Testis (tissue), 2 donors: ENCODE measurements at regions not wholly inside any gene's neighbourhood (a gene's known extent, or its start where the extent isn't known, plus 50 kb on each side); places are given as distances from the start of the nearest gene placed in this dataset.

Source experiments
- DNase-seq: peaks from one replicate; pipeline ENCODE4 v3.0.0-alpha.2; 2019
- H3K27ac ChIP-seq, 2 donors: fragments of 200-600 bp; sonication (generic); one replicate each; pipeline ENCODE4 v1.5.1; 2019
- H3K27me3 ChIP-seq: fragments of 200-600 bp; sonication (generic); one replicate; pipeline ENCODE4 v1.5.1; 2019
- H3K36me3 ChIP-seq: fragments of 200-600 bp; sonication (generic); one replicate; pipeline ENCODE4 v1.5.1; 2017; ENCODE audit warnings: low read depth; ENCODE audit errors: missing control alignments
- H3K4me1 ChIP-seq: fragments of 200-600 bp; sonication (generic); one replicate; pipeline ENCODE4 v1.5.1; 2019
- H3K4me3 ChIP-seq, 2 donors: fragments of 200-600 bp; sonication (generic); one replicate each; pipeline ENCODE4 v1.5.1; 2017 to 2019
- H3K9me3 ChIP-seq: fragments of 200-600 bp; sonication (generic); one replicate; pipeline ENCODE4 v1.5.1; 2017
- POLR2A ChIP-seq: fragments of 450-650 bp; IDR thresholded peaks from one replicate; pipeline ENCODE4 v1.6.1; 2017; ENCODE audit warnings: antibody characterized with exemption, mild to moderate bottlenecking, moderate library complexity
- WGBS, 2 donors: methylation state at CpG; one replicate each; pipeline ENCODE4 v1.1.5; 2018; 5-methylcytosine and 5-hydroxymethylcytosine counted together
- intact Hi-C: fragments of 100-400 bp; cut with DNase I; formaldehyde crosslinking; loops from one replicate; pipeline ENCODE4 v1.15.1; 2023; ENCODE audit warnings: low total_unique reads
- TF ChIP-seq, protein P1 (sequence below), 3 experiments: fragments of 450-650 bp in 2 of 3; fragments of 200-600 bp in 1 of 3; sonication (generic) in 1 of 3; IDR thresholded peaks; one replicate each; pipeline ENCODE4 v1.5.1; 2016 to 2019; ENCODE audit warnings: antibody characterized with exemption in 3 of 3, mild to moderate bottlenecking in 2 of 3, moderate library complexity in 1 of 3

DNA sequence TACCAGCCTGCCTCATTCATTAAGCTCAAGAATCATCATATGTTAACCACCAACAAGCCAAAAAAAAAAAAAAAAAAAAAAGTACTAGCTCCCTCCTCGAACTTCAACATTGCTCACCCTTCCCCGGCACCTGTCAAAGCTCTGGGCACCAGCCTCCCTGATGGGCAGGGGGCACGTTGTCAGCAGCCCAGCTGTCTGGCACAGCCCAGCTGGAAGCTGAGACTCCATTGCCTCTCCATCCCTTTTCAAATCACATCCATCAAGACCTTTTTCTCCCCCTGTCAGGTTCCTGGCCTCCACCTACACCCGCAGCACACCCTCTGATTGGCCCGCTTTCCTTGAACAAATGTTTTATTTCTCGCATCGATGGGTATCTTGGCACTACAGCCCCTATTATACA is 913.3 kb upstream of the AUTS2 start:
- no peaks in the 10 kb centered on the region for H3K4me1 ChIP-seq
- intact Hi-C loops: no loop called here
- H3K9me3 ChIP-seq: no peaks in the 10 kb centered on the region
- no peaks in the 10 kb centered on the region for H3K27me3 ChIP-seq
- no peaks in the 10 kb centered on the region for H3K36me3 ChIP-seq
- H3K27ac ChIP-seq: no peak overlapping the region
- no peak for DNase-seq
- 92 to 94% methylated on average over 7 of the region's 7 CpGs for WGBS, 2 donors
- H3K4me3 ChIP-seq: no peak overlapping the region
- TF ChIP-seq, protein P1, sequence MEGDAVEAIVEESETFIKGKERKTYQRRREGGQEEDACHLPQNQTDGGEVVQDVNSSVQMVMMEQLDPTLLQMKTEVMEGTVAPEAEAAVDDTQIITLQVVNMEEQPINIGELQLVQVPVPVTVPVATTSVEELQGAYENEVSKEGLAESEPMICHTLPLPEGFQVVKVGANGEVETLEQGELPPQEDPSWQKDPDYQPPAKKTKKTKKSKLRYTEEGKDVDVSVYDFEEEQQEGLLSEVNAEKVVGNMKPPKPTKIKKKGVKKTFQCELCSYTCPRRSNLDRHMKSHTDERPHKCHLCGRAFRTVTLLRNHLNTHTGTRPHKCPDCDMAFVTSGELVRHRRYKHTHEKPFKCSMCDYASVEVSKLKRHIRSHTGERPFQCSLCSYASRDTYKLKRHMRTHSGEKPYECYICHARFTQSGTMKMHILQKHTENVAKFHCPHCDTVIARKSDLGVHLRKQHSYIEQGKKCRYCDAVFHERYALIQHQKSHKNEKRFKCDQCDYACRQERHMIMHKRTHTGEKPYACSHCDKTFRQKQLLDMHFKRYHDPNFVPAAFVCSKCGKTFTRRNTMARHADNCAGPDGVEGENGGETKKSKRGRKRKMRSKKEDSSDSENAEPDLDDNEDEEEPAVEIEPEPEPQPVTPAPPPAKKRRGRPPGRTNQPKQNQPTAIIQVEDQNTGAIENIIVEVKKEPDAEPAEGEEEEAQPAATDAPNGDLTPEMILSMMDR (IDR thresholded peaks at IDR 0.05): no peak
- no peak for TF ChIP-seq POLR2A

DNA sequence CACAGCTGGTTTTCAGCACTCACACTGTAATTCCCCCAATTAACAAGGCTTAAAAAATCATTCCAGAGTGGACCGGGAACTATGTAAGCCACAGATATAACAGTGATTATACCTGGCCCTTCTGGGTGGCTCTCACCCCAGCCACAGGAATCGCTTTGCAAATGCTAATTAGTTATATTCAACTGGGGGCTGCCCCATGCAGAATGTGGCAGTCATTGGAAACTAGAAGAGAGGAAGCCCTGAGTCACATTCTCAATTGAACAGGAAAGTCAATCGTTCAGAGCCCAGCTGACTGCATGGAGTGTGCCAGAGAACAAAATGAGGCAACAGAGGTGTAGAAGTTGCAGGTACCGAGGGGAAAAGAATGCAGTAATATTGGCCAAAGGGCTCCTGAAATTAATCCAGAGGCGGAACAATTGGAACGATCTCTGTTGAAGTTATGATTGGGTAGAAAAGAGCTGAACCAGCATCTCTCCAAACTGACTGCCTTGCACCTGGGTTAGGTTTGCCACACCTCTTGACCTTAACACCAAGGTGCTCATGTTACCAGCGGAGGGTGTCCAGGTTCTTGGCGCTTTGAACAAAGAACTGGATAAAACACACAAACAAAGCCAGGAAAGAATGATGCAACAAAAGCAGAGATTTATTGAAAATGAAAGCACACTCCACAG is 909.7 kb upstream of the AUTS2 start:
- H3K27me3 ChIP-seq: no peaks in the 10 kb centered on the region
- H3K9me3 ChIP-seq: no peaks in the 10 kb centered on the region
- H3K4me1 ChIP-seq: no peaks in the 10 kb centered on the region
- no peaks in the 10 kb centered on the region for H3K36me3 ChIP-seq
- intact Hi-C loops: no loop called here
- no peak for TF ChIP-seq POLR2A
- TF ChIP-seq, protein P1 (IDR thresholded peaks at IDR 0.05): no peak
- no peak overlapping the region for H3K4me3 ChIP-seq
- 57 to 63% methylated on average over 8 of the region's 8 CpGs for WGBS, 2 donors
- no peak for DNase-seq
- H3K27ac ChIP-seq: no peak overlapping the region

DNA sequence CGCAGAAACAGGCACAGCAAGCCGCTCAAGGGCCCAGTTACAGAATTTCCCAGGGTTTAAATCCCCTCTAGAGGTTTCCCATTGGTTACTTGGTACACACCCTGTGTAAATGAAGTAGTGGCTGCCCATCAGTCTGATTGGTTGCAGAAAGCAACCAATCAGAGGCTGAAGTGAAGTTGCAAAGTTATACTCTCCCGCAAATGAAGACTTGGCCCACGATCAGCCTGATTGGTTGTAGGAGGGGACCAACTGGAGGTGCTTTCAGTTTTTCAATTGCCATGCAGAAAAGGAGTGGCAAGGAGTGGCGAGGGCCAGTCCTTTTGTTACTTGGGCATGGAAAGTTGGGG is 909.2 kb upstream of the AUTS2 start:
- WGBS, 2 donors: 66 to 73% methylated on average over 5 of the region's 5 CpGs
- no peak for TF ChIP-seq POLR2A
- TF ChIP-seq, protein P1 (IDR thresholded peaks at IDR 0.05): no peak
- Histone ChIP-seq H3K4me1 (no peaks in the 10 kb centered on the region), H3K36me3 (no peaks in the 10 kb centered on the region), H3K4me3 (no peak overlapping the region), H3K27ac (no peak overlapping the region), H3K9me3 (no peaks in the 10 kb centered on the region), H3K27me3 (no peaks in the 10 kb centered on the region)
- DNase-seq: no peak
- intact Hi-C loops: no loop called here

DNA sequence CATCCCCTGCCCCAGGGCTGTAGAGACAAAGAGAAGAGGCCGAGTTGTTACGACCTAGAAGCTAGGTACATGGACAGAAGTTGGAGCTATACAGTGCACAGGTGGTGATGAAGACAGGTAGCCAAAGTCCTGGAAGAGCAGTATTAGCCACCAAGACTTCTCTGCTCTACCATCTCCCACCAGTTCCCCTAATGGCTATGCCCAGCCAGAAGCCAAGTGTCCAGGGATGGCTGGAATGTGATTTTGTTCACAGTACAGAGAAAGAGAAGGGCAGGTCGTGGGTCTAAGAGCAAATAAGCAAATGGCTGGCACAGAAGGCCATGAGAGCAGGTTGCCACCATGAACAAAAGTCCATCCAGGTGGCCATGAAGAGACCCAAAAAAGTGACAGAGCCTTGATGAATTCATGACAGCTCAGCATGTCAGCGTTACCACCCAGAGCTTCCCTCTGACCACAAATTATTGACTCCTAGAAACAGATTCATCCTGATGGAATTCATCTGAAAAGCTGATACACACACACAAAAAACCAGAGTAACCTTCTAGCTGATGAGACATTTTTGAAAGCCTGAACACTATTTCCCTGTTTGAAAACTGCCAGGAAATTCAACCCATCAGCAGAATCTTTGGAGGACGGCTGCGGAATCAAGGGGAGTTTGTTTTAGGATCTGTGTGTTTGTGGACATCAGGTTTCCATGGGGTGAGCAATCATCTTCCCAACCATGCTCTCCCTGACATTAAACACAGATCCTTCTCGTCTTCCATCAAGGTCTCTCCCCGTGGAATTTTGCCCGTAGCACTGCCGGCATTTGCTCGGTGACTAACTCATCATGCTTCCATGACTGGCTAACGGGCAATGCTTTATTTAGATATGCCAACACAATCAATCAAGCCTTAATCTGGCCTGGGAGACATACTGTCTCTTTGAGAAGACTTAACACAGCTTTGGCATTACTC is 906.7 kb upstream of the AUTS2 start:
- no peak overlapping the region for H3K27ac ChIP-seq
- no peak for DNase-seq
- H3K27me3 ChIP-seq: no peaks in the 10 kb centered on the region
- intact Hi-C loops: no loop called here
- H3K9me3 ChIP-seq: no peaks in the 10 kb centered on the region
- H3K4me1 ChIP-seq: no peaks in the 10 kb centered on the region
- no peak overlapping the region for H3K4me3 ChIP-seq
- WGBS, 2 donors: 83 to 90% methylated on average over 12 of the region's 12 CpGs
- TF ChIP-seq, protein P1 (IDR thresholded peaks at IDR 0.05): no peak
- TF ChIP-seq POLR2A: no peak
- H3K36me3 ChIP-seq: no peaks in the 10 kb centered on the region
